Natural killer cell (primary cell): ENCODE measurements at regions not wholly inside any gene's neighbourhood (a gene's known extent, or its start where the extent isn't known, plus 50 kb on each side); places are given as distances from the start of the nearest gene placed in this dataset.

Source experiments
- ATAC-seq, 3 donors: fragments of 150-1000 bp in 2 of 3; fragments of 200-7000 bp in 1 of 3; cut with Tn5 transposase; 1 replicate in 1 of 3; 2 replicates in 2 of 3; pipeline ENCODE4 v1.10.0; 2021; ENCODE audit warnings: mild to moderate bottlenecking in 2 of 3, moderate library complexity in 2 of 3
- DNase-seq, 2 donors: peaks; one replicate each; pipeline versions ENCODE4 v3.0.0 to v3.0.0-alpha.2; 2013 to 2021; ENCODE audit warnings: mixed read lengths in 1 of 2
- H3K27ac ChIP-seq: one replicate; pipeline ENCODE4 v1.5.1; 2013; ENCODE audit warnings: mild to moderate bottlenecking, low read length
- H3K27me3 ChIP-seq: one replicate; pipeline ENCODE4 v1.6.1; 2013; ENCODE audit warnings: low read length; ENCODE audit not compliant: control insufficient read depth, insufficient read depth
- H3K36me3 ChIP-seq: one replicate; pipeline ENCODE4 v1.6.1; 2013; ENCODE audit warnings: low read length; ENCODE audit not compliant: control insufficient read depth, insufficient read depth
- H3K4me1 ChIP-seq: one replicate; pipeline ENCODE4 v1.6.1; 2013; ENCODE audit warnings: low read length; ENCODE audit not compliant: control insufficient read depth, insufficient read depth
- H3K4me3 ChIP-seq: one replicate; pipeline ENCODE4 v1.5.1; 2013; ENCODE audit warnings: low read length
- H3K9me3 ChIP-seq: one replicate; pipeline ENCODE4 v1.6.1; 2013; ENCODE audit warnings: low read length; ENCODE audit not compliant: control insufficient read depth, insufficient read depth
- H3K27ac Mint-ChIP-seq, 2 donors: one replicate each; pipeline ENCODE4 v1.8.0; 2022; ENCODE audit warnings: mild to moderate bottlenecking in 2 of 2, mixed read lengths in 2 of 2, moderate library complexity in 1 of 2
- H3K27me3 Mint-ChIP-seq, 2 donors: one replicate each; pipeline ENCODE4 v1.8.0; 2022; ENCODE audit warnings: low read depth in 2 of 2, mixed read lengths in 2 of 2
- H3K36me3 Mint-ChIP-seq: one replicate; pipeline ENCODE4 v1.8.0; 2022; ENCODE audit warnings: mixed read lengths
- H3K4me1 Mint-ChIP-seq, 2 donors: one replicate each; pipeline ENCODE4 v1.8.0; 2022; ENCODE audit warnings: mixed read lengths in 2 of 2
- H3K4me3 Mint-ChIP-seq: one replicate; pipeline ENCODE4 v1.8.0; 2022; ENCODE audit warnings: mild to moderate bottlenecking, moderate library complexity, mixed read lengths
- H3K9me3 Mint-ChIP-seq, 2 donors: one replicate each; pipeline ENCODE4 v1.8.0; 2022; ENCODE audit warnings: mixed read lengths in 2 of 2
- CTCF ChIP-seq: fragments of 200-600 bp; IDR thresholded peaks from one replicate; pipeline ENCODE4 v1.8.0; 2022; ENCODE audit warnings: antibody characterized with exemption
- WGBS: methylation state at CpG from one replicate; pipeline ENCODE4 v1.1.7; 2013; ENCODE audit warnings: missing lambda C conversion rate; ENCODE audit not compliant: insufficient coverage; 5-methylcytosine and 5-hydroxymethylcytosine counted together
- intact Hi-C: fragments of 100-400 bp; cut with micrococcal nuclease; formaldehyde crosslinking; loops from one replicate; pipeline ENCODE4 v1.14.2; 2022

- no peaks in the 10 kb centered on the region for H3K9me3 ChIP-seq
- DNase-seq (no peak), ATAC-seq (no peak)
- no peaks in the 10 kb centered on the region for H3K4me1 ChIP-seq
- peaks cover 12 to 14% of the 10 kb centered on the region in 2 donors for H3K27me3 Mint-ChIP-seq
- TF ChIP-seq CTCF, result no peak
- no peaks in the 10 kb centered on the region for H3K36me3 ChIP-seq
- no peak overlapping the region for H3K4me3 ChIP-seq
- H3K27ac ChIP-seq, result no peak overlapping the region
- H3K9me3 Mint-ChIP-seq, result no peaks in the 10 kb centered on the region
- WGBS, result 67% methylated on average over 5 of the region's 6 CpGs
- H3K27ac Mint-ChIP-seq, result no peak overlapping the region
- no peaks in the 10 kb centered on the region for H3K27me3 ChIP-seq
- no peak overlapping the region for H3K4me3 Mint-ChIP-seq
- H3K4me1 Mint-ChIP-seq, result no peaks in the 10 kb centered on the region
- intact Hi-C loops, result no loop called here
- H3K36me3 Mint-ChIP-seq, result no peaks in the 10 kb centered on the region
These were observed 75.3 kb downstream of the ZNF648 start for GRCh38 chr1:181985936-181986906.

- 84% methylated on average over 3 of the region's 3 CpGs for WGBS
- Histone ChIP-seq H3K36me3 (no peaks in the 10 kb centered on the region), H3K9me3 (no peaks in the 10 kb centered on the region), H3K4me1 (no peaks in the 10 kb centered on the region), H3K27ac (no peak overlapping the region), H3K27me3 (no peaks in the 10 kb centered on the region), H3K4me3 (no peak overlapping the region)
- DNase-seq, result no peak
- no peak overlapping the region for H3K27ac Mint-ChIP-seq
- H3K36me3 Mint-ChIP-seq, result no peaks in the 10 kb centered on the region
- no peaks in the 10 kb centered on the region for H3K9me3 Mint-ChIP-seq
- H3K4me3 Mint-ChIP-seq, result no peak overlapping the region
- intact Hi-C loops, result no loop called here
- no peak for ATAC-seq
- peaks cover 12 to 14% of the 10 kb centered on the region in 2 donors for H3K27me3 Mint-ChIP-seq
- H3K4me1 Mint-ChIP-seq, result no peaks in the 10 kb centered on the region
- no peak for TF ChIP-seq CTCF
These were observed 76.2 kb downstream of the ZNF648 start for GRCh38 chr1:181985281-181985680.

GRCh38 chr1:181984006-181984405, 77.5 kb downstream of the ZNF648 start:
- DNase-seq, result no peak
- no peaks in the 10 kb centered on the region for H3K27me3 ChIP-seq
- H3K9me3 ChIP-seq, result no peaks in the 10 kb centered on the region

More at GRCh38 chr1:181984006-181984405, 77.5 kb downstream of the ZNF648 start:
- intact Hi-C loops, result no loop called here
- Histone ChIP-seq H3K4me1 (no peaks in the 10 kb centered on the region), H3K36me3 (no peaks in the 10 kb centered on the region), H3K27ac (no peak overlapping the region), H3K4me3 (no peak overlapping the region)
- no peak for TF ChIP-seq CTCF
- Mint-ChIP-seq H3K36me3 (no peaks in the 10 kb centered on the region), H3K9me3 (no peaks in the 10 kb centered on the region), H3K4me3 (no peak overlapping the region), H3K27ac (no peak overlapping the region), H3K4me1 (no peaks in the 10 kb centered on the region), H3K27me3 (peaks cover 14 to 16% of the 10 kb centered on the region in 2 donors)
- 79% methylated on average over 3 of the region's 4 CpGs for WGBS
- ATAC-seq, result no peak
